HG03575 (cell line): ENCODE measurements at regions not wholly inside any gene's neighbourhood (a gene's known extent, or its start where the extent isn't known, plus 50 kb on each side); places are given as distances from the start of the nearest gene placed in this dataset.

Experiments
- ATAC-seq: cut with Tn5 transposase; IDR thresholded peaks from one replicate; pipeline ENCODE4 v1.9.1; 2021; ENCODE audit not compliant: unreplicated experiment, insufficient number of reproducible peaks, low FRiP score; ENCODE audit errors: extremely low read depth

DNA sequence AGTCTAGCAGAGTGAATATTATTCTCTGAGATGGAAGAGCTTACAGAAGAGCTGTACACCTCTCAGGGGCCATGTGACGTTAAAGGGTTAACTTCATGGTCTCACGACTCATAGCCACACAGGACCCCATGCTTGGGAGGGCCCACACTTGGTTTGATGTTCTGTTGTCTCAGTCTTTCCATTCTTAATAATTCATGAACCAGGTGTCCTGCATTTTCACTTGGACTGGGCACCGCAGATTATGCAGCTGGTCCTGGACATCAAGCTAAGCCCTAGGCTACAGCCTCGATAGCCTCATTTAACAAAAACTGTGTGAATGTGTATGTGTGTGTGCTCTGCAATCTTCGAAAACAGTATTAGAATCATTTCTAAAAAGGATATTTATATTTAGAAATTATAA, 323.5 kb downstream of the PLK2 start:
- no peak for ATAC-seq

DNA sequence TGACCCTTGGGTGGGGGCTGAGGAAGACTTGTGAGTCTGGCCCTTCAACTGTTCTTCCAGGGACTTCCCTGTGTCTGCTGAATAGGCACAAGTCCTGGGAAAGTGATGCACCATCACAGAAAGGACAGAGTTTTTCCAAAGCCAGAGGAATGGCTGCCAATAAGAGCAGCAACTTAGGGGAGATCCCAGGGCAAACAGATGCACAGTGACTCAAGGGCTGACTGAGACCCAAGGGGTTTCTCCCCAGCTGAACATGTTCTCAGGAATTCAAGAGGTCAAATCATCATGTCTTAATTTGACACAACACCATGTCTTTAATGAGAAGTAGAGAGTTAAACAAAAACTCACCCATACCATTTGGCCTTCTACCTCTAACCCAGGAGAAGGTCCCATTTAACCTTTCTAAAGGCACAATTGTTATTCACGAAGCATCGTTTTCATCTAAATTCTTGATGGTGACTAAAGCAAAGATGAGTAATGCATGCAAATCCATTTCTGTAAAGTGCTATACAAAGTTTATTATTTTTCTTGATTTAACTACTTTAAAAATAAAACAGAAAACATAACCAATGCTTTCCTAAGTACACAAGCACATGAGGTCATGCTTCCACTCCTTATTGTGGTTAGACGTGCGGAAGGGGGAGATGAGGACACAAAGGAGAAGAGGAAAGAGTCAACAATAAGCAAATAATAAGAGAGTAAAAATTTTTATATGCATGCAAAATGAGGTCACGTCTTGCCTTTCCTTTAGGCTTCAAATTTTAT, 324.1 kb downstream of the PLK2 start:
- no peak for ATAC-seq

- ATAC-seq: no peak
Observed at GRCh38 chr5:58133631-58134296, 326.1 kb downstream of the PLK2 start.

DNA sequence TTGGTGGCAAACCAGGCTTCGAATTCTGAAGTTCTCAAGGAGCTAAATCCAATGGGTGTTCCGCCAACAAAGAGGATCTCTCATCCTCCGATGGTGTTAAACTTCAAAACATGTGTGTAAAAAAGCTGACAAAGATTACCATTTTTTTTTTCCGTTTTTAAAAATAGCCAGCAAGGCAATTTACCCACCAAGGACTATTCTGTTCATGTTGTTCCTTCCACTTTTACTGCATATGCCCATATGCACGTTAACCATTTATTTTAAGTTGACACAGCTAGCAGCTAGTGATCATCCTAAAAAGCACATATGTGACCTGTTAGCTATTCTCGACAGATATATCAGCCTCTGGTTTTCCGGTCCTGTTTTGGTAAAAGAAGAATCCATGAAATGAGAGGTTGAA, 326.7 kb downstream of the PLK2 start:
- ATAC-seq: no peak

DNA sequence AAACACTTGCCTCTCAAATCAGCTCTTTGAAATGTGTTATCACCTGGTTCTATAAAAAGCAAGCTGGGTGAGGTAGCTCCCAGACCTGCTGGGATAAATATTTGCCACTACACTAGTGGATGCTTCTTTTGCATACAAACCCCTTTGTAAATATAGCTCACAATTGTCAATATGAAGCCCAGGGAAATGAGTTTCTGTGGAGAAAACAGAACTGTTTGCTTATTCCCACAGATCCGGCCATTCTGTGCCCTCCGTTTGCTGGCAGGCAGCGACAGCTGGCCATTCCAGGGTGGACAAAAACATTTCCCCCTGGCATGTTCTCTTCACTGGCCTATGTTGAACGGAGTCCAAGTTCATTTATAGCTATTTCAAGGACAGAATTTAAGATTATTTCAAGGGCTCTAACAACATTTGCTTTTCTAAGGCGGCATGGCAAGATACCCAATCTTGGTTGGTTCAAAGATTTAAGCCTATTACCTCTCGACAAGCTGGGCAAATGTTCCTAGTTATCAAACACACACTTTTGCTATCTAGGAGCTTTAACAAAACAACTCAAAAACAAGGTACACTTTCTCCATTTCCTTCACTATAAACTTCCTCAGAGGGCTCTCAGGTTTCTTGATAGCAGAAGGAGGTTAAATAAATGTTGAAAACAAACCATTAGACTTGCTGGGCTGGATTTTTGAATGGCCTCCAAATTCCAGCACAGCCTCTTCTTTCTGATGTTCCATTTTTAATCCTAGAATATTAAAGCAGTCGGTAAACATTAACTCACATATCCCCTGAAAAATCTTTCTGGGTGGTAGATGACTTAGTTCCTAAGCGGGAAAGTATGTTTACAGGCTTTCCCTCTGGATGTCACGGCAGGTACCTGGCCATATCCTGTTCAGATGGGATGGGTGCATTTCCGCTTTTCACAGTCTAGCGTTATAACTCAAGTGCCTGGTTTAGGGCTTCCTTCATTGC, 332.3 kb downstream of the PLK2 start:
- ATAC-seq: no peak

DNA sequence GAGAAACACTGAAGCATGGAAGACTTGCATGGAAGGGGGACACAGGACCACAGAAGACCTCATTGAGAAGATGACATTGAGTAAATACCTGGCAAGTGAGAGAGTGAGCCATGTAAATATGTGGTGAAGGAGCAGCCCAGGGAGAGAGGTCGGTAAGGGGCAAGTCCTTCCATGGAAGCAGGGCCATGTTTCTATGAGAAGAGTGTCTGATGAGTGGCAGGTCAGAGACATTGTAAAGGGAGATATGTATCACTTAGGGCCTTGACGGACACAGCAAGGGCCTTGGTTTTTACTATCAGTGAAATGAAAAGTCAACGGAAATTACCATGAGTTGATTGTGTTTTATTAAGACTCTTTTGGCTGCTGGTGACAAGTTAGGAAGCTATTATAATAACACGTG, 336.4 kb downstream of the PLK2 start:
- no peak for ATAC-seq

DNA sequence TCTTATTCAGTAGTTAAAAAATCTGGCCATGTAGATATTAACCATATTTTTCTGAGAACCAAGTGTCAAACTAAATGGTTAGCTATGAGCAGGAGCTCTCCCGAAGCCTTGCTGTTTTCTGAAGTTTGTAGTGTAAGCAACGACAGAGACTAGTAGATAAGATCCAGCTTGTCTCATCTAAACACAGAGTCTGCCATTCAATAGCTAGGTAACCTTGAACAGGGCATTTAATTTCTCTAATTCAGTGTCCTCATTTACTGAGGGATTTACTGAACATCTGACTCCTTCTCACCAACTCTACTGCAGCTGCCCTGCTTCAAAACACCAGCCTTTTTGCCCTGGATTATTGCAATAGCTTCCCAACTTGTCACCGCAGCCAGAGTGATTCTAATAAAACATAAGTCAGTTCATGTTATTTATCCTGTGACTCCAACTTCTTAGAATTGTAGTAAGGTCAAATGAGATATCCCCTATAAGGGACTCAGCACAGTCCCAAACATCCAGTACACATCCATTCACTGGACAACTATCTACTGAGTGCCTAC, 337.0 kb downstream of the PLK2 start:
- no peak for ATAC-seq

- no peak for ATAC-seq
Observed at GRCh38 chr5:58122157-58122556, 337.7 kb downstream of the PLK2 start.

- no peak for ATAC-seq
Observed at GRCh38 chr5:58121391-58121790, 338.5 kb downstream of the PLK2 start.

DNA sequence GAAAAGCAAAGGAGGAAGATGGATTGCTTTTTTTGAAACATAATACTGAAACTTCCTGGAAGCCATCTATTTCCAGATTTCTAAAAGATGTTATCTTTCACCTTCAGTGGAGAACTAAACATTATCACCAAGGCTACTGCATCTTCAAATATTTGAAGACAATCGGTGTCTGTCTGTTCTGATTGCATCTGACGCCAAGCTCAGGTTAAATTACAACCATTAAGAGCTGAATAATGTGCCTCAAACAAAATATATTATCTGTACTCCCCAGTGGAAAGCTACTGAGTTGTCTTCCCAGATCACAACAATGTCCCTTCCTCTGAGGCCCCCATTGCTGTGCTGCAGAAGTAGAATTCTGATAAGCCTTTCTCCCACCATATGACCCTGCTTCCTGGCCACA, 342.3 kb downstream of the PLK2 start:
- ATAC-seq: no peak

- no peak for ATAC-seq
Observed at GRCh38 chr5:58116346-58116745, 343.5 kb downstream of the PLK2 start.

GRCh38 chr5:58115811-58116210, 344.1 kb downstream of the PLK2 start:
- ATAC-seq: no peak

DNA sequence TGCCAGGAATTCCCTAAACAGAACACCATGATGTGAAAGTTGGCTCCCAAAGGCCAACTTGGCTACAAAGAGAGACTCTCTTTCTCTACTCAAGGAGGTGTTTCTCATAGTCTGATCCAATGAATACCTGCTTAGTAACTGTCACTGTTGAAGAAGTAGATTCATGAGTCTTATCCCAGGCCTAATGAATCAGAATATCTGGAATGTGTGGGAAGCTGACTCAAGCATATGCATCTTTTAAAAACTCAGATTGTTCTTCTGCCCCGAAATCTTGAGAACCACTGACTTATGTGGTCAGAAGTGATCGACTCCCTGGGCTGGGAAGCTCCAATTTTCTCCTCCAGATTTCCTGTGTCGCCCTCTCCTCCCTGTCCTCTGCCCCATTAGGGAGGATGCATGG, 345.6 kb downstream of the PLK2 start:
- ATAC-seq: no peak

- no peak for ATAC-seq
Observed at GRCh38 chr5:58113172-58113571, 346.7 kb downstream of the PLK2 start.

GRCh38 chr5:58108511-58108910, 351.4 kb downstream of the PLK2 start:
- no peak for ATAC-seq

DNA sequence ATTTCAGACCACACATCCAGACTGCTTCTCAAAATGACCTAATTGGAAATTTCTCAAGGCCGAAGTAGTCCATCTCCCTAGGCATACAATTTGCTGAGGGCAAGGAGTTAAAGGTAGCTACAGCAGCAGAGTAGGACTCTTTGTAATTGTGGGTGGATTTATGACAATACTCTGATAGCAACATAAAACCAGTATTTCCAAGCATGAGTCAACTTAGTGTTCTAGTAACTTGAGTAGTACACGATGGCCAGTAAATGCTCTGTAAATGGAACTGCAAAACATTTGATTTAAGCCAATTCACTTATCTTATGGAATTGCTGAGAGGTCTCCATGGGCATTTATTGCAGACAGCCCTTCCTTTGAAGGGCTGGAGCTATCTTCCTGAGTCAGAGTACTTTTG, 352.2 kb downstream of the PLK2 start:
- ATAC-seq: no peak

- no peak for ATAC-seq
Observed at GRCh38 chr5:58106754-58107410, 353.0 kb downstream of the PLK2 start.

DNA sequence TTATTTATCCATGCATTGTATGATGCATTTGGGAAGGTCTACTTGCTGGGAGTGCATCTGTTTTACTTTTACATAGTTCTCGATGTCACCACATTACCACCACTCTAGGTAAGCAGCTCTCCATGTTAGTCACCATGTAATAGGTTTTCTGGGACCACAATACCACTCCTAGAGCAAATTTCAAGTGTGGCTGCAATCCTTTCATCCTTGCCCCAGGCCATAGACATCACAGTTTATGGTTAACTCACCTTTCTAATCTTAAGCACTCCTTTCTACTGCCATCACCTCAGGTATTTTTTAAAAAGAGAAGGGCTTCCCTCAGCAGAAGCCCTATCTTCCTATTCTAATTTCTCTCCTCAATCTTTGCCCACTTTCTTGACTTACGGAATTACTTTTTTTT, 354.1 kb downstream of the PLK2 start:
- no peak for ATAC-seq

GRCh38 chr5:58099257-58099656, 360.6 kb downstream of the PLK2 start:
- no peak for ATAC-seq
